GM12872 (cell line): ENCODE measurements at regions not wholly inside any gene's neighbourhood (a gene's known extent, or its start where the extent isn't known, plus 50 kb on each side); places are given as distances from the start of the nearest gene placed in this dataset.

Experiments
- CTCF ChIP-seq: IDR thresholded peaks from 3 replicates; pipeline ENCODE4 v1.5.1; 2011; ENCODE audit warnings: low read depth, mild to moderate bottlenecking, low read length, moderate library complexity; ENCODE audit not compliant: insufficient read depth

GRCh38 chr1:29586991-29587745, 350.8 kb downstream of the PTPRU start:
- no peak for TF ChIP-seq CTCF

- no peak for TF ChIP-seq CTCF
Observed at GRCh38 chr1:29586215-29586614, 349.9 kb downstream of the PTPRU start.

GRCh38 chr1:29585656-29586055, 349.3 kb downstream of the PTPRU start:
- TF ChIP-seq CTCF, result no peak

- TF ChIP-seq CTCF, result no peak
Observed at GRCh38 chr1:29585201-29585600, 348.9 kb downstream of the PTPRU start.

- TF ChIP-seq CTCF, result no peak
Observed at GRCh38 chr1:29584776-29585175, 348.5 kb downstream of the PTPRU start.

GRCh38 chr1:29584362-29584761, 348.0 kb downstream of the PTPRU start:
- TF ChIP-seq CTCF, result no peak

- no peak for TF ChIP-seq CTCF
Observed at GRCh38 chr1:29583727-29584126, 347.4 kb downstream of the PTPRU start.
